HepG2 (cell line): ENCODE measurements at regions not wholly inside any gene's neighbourhood (a gene's known extent, or its start where the extent isn't known, plus 50 kb on each side); places are given as distances from the start of the nearest gene placed in this dataset.

Experiments
- ATAC-seq: fragments of 200-7000 bp; cut with Tn5 transposase; 3 replicates; pipeline ENCODE4 v1.9.1; 2020; ENCODE audit warnings: mild to moderate bottlenecking, moderate library complexity
- BruUV-seq: library from RNA; stranded (reverse); fragments of 400-500 nt; replicated peaks from 2 replicates; lab custom pipeline; 2021; lab: Mats Ljungman, UMichigan
- CTCF ChIA-PET: fragments of 300-600 bp; formaldehyde crosslinking; extraction: SDS; loops from one replicate; lab custom pipeline; 2021; ENCODE audit warnings: low total read pairs, inconsistent platforms, low intra/inter-chr PET ratio; lab: Yijun Ruan, JAX
- POLR2A ChIA-PET: fragments of 350-600 bp; sonication (Branson Sonifier 250); formaldehyde crosslinking; loops from one replicate; lab custom pipeline; 2020; ENCODE audit warnings: antibody characterized with exemption, inconsistent platforms; lab: Yijun Ruan, JAX
- DNase-seq: peaks from one replicate; pipeline ENCODE4 v3.0.0-alpha.2; 2015; ENCODE audit warnings: low spot score
- FAIRE-seq: peaks from 3 replicates; lab custom pipeline; 2011; peaks lifted over from hg19 to GRCh38; lab: Jason Lieb, UNC
- H2AFZ ChIP-seq: one replicate; pipeline ENCODE4 v1.6.1; 2011; ENCODE audit warnings: low read length, inconsistent platforms
- H3K27ac ChIP-seq: fragments of 300-600 bp; 3 replicates; pipeline ENCODE4 v1.8.0; 2011; ENCODE audit warnings: mixed run types, mild to moderate bottlenecking, mixed read lengths, low read length, inconsistent platforms; ENCODE audit not compliant: insufficient read depth; ENCODE audit errors: extremely low read length
- H3K27me3 ChIP-seq, 2 experiments: fragments of 200-600 bp in 1 of 2; 2 replicates in 1 of 2; 3 replicates in 1 of 2; pipeline versions ENCODE4 v1.6.0 to v1.8.0; 2011; ENCODE audit warnings: low read length in 2 of 2, mild to moderate bottlenecking in 2 of 2, moderate library complexity in 2 of 2, inconsistent platforms in 1 of 2; ENCODE audit not compliant: insufficient read depth in 2 of 2, control insufficient read depth in 1 of 2
- H3K36me3 ChIP-seq, 2 experiments: fragments of 200-600 bp in 1 of 2; replicated peaks in 1 of 2; 2 replicates in 1 of 2; 3 replicates in 1 of 2; pipeline versions ENCODE4 v1.5.1 to v1.8.0; 2011; ENCODE audit warnings: low read length in 2 of 2, inconsistent platforms in 1 of 2; ENCODE audit not compliant: insufficient read depth in 2 of 2, control insufficient read depth in 1 of 2
- H3K4me1 ChIP-seq: 2 replicates; pipeline ENCODE4 v1.5.1; 2012; ENCODE audit warnings: low read length, inconsistent platforms; ENCODE audit not compliant: insufficient read depth
- H3K4me2 ChIP-seq: 2 replicates; pipeline ENCODE4 v1.6.0; 2011; ENCODE audit warnings: low read depth, low read length, inconsistent platforms
- H3K4me3 ChIP-seq, 3 experiments: fragments of 200-600 bp in 1 of 3; sonication (generic), shearing (Covaris generic) in 1 of 3; replicated peaks in 1 of 3; 2 replicates each; pipeline ENCODE4 v1.5.1; 2011 to 2016; ENCODE audit warnings: low read length in 3 of 3, inconsistent platforms in 2 of 3, low read depth in 2 of 3, mild to moderate bottlenecking in 2 of 3, control low read depth in 1 of 3, mixed read lengths in 1 of 3; ENCODE audit not compliant: insufficient read depth in 1 of 3
- H3K79me2 ChIP-seq: one replicate; pipeline ENCODE4 v1.6.1; 2011; ENCODE audit warnings: low read length, inconsistent platforms; ENCODE audit not compliant: insufficient read depth
- H3K9ac ChIP-seq: 2 replicates; pipeline ENCODE4 v1.6.0; 2011; ENCODE audit warnings: mild to moderate bottlenecking, low read depth, low read length, inconsistent platforms; ENCODE audit not compliant: insufficient read depth
- H3K9me3 ChIP-seq: 2 replicates; pipeline ENCODE4 v1.5.1; 2012; ENCODE audit warnings: mild to moderate bottlenecking, low read length
- H4K20me1 ChIP-seq: 2 replicates; pipeline ENCODE4 v1.6.0; 2011; ENCODE audit warnings: inconsistent platforms, mild to moderate bottlenecking, low read length, moderate library complexity; ENCODE audit not compliant: insufficient read depth
- CREB1 ChIP-seq, 2 experiments: fragments of 450-650 bp in 1 of 2; IDR thresholded peaks; 2 replicates each; pipeline ENCODE4 v1.6.1; 2016 to 2017; ENCODE audit warnings: control low read depth in 1 of 2, mild to moderate bottlenecking in 1 of 2, missing compliant biosample characterization in 1 of 2, missing genetic modification characterization in 1 of 2
- IRF9 ChIP-seq: sonication (generic); formaldehyde crosslinking; IDR thresholded peaks from 2 replicates; pipeline ENCODE4 v1.8.0; 2022; ENCODE audit warnings: missing genetic modification reagents, mild to moderate bottlenecking, borderline replicate concordance
- NONO ChIP-seq, 2 experiments: fragments of 450-650 bp in 1 of 2; sonication (generic) in 1 of 2; formaldehyde crosslinking in 1 of 2; IDR thresholded peaks in 1 of 2; conservative IDR thresholded peaks in 1 of 2; 2 replicates each; pipeline versions ENCODE4 v1.6.1 to v1.8.0; 2017 to 2022; ENCODE audit warnings: mild to moderate bottlenecking in 1 of 2, missing genetic modification reagents in 1 of 2, moderate library complexity in 1 of 2
- PCBP2 ChIP-seq: fragments of 200-400 bp; formaldehyde crosslinking; optimal IDR thresholded peaks from 2 replicates; pipeline ENCODE3; 2018; ENCODE audit warnings: low read length, low read depth; ENCODE audit not compliant: poor library complexity, severe bottlenecking
- REPIN1 ChIP-seq: sonication (generic); formaldehyde crosslinking; IDR thresholded peaks from 2 replicates; pipeline ENCODE4 v1.8.0; 2022; ENCODE audit warnings: missing genetic modification reagents, low read depth, mild to moderate bottlenecking, borderline replicate concordance
- SOX13 ChIP-seq, 3 experiments: fragments of 450-650 bp in 1 of 3; sonication (generic) in 1 of 3; formaldehyde crosslinking in 1 of 3; IDR thresholded peaks in 2 of 3; conservative IDR thresholded peaks in 1 of 3; 2 replicates each; pipeline versions ENCODE4 v1.5.0 to v1.6.1; 2016 to 2020; ENCODE audit warnings: antibody characterized with exemption in 1 of 3, mild to moderate bottlenecking in 1 of 3, missing compliant biosample characterization in 1 of 3, missing genetic modification reagents in 1 of 3, moderate library complexity in 1 of 3
- ZNF354B ChIP-seq: sonication (generic); formaldehyde crosslinking; IDR thresholded peaks from 2 replicates; pipeline ENCODE4 v1.8.0; 2022; ENCODE audit warnings: mild to moderate bottlenecking, missing genetic modification reagents
- WGBS: methylation state at CpG from one replicate; pipeline ENCODE4 v1.1.6; 2017; ENCODE audit warnings: low lambda C conversion rate; 5-methylcytosine and 5-hydroxymethylcytosine counted together
- in situ Hi-C: cut with HindIII; loops from 2 replicates; pipeline ENCODE4 v1.10.0; 2017; ENCODE audit warnings: low pct_unique_long_range_greater_than_20kb; ENCODE audit not compliant: extremely low pct_ligation_motif_present
- intact Hi-C: fragments of 100-400 bp; cut with micrococcal nuclease; formaldehyde crosslinking; loops from one replicate; pipeline ENCODE4 v1.10.0; 2022; ENCODE audit not compliant: unreplicated experiment
- TF ChIP-seq, protein P1 (sequence below): sonication (generic); formaldehyde crosslinking; IDR thresholded peaks from 2 replicates; pipeline ENCODE4 v1.5.1; 2020; ENCODE audit warnings: missing genetic modification reagents, mild to moderate bottlenecking, borderline replicate concordance
- TF ChIP-seq, protein P2 (sequence below): sonication (generic); formaldehyde crosslinking; IDR thresholded peaks from 2 replicates; pipeline ENCODE4 v1.4.0; 2020; ENCODE audit warnings: mild to moderate bottlenecking, missing genetic modification reagents, borderline replicate concordance
- TF ChIP-seq, protein P3 (sequence below): sonication (generic); IDR thresholded peaks from 2 replicates; pipeline ENCODE4 v1.6.1; 2016; ENCODE audit warnings: low read depth, borderline replicate concordance

- no peaks in the 10 kb centered on the region for H3K36me3 ChIP-seq
- 42% methylated on average over 11 of the region's 11 CpGs for WGBS
- ATAC-seq (no peak), DNase-seq (no peak), FAIRE-seq (no peak)
- H4K20me1 ChIP-seq, result no peaks in the 10 kb centered on the region
- H3K4me1 ChIP-seq, result no peaks in the 10 kb centered on the region
- H2AFZ ChIP-seq, result no peak overlapping the region
- no peak overlapping the region for H3K27ac ChIP-seq
- no peaks in the 10 kb centered on the region; a peak in 1 of 5 replicates for H3K27me3 ChIP-seq
- ChIA-PET CTCF (no interaction called here), POLR2A (no interaction called here)
- BruUV-seq, result no TSS peak
- H3K4me3 ChIP-seq, result no peak overlapping the region
- TF ChIP-seq, protein P1, sequence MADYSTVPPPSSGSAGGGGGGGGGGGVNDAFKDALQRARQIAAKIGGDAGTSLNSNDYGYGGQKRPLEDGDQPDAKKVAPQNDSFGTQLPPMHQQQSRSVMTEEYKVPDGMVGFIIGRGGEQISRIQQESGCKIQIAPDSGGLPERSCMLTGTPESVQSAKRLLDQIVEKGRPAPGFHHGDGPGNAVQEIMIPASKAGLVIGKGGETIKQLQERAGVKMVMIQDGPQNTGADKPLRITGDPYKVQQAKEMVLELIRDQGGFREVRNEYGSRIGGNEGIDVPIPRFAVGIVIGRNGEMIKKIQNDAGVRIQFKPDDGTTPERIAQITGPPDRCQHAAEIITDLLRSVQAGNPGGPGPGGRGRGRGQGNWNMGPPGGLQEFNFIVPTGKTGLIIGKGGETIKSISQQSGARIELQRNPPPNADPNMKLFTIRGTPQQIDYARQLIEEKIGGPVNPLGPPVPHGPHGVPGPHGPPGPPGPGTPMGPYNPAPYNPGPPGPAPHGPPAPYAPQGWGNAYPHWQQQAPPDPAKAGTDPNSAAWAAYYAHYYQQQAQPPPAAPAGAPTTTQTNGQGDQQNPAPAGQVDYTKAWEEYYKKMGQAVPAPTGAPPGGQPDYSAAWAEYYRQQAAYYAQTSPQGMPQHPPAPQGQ, result no peak
- TF ChIP-seq PCBP2 (no peak), NONO (IDR thresholded peaks at IDR 0.05) (no peak), NONO (CRISPR knock-in tag; conservative IDR thresholded peaks at IDR 0.05) (no peak), IRF9 (no peak), CREB1 (IDR thresholded peaks at IDR 0.05) (no peak), CREB1 (CRISPR knock-in tag; IDR thresholded peaks at IDR 0.05) (no peak), REPIN1 (CRISPR knock-in tag) (no peak), SOX13 (IDR thresholded peaks at IDR 0.05) (no peak), SOX13 (CRISPR knock-in tag; conservative IDR thresholded peaks at IDR 0.05 in 1 of 2, IDR thresholded peaks at IDR 0.05 in 1 of 2) (no peak), ZNF354B (CRISPR knock-in tag) (no peak)
- TF ChIP-seq, protein P2, sequence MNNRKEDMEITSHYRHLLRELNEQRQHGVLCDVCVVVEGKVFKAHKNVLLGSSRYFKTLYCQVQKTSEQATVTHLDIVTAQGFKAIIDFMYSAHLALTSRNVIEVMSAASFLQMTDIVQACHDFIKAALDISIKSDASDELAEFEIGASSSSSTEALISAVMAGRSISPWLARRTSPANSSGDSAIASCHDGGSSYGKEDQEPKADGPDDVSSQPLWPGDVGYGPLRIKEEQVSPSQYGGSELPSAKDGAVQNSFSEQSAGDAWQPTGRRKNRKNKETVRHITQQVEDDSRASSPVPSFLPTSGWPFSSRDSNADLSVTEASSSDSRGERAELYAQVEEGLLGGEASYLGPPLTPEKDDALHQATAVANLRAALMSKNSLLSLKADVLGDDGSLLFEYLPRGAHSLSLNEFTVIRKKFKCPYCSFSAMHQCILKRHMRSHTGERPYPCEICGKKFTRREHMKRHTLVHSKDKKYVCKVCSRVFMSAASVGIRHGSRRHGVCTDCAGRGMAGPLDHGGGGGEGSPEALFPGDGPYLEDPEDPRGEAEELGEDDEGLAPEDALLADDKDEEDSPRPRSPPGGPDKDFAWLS (CRISPR knock-in tag), result no peak
- TF ChIP-seq, protein P3, sequence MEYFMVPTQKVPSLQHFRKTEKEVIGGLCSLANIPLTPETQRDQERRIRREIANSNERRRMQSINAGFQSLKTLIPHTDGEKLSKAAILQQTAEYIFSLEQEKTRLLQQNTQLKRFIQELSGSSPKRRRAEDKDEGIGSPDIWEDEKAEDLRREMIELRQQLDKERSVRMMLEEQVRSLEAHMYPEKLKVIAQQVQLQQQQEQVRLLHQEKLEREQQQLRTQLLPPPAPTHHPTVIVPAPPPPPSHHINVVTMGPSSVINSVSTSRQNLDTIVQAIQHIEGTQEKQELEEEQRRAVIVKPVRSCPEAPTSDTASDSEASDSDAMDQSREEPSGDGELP, result no peak
- H3K79me2 ChIP-seq, result no peaks in the 10 kb centered on the region
- in situ Hi-C loops, result no loop called here
- no peak overlapping the region for H3K9ac ChIP-seq
- H3K4me2 ChIP-seq, result no peak overlapping the region
- no peaks in the 10 kb centered on the region for H3K9me3 ChIP-seq
- intact Hi-C loops, result no loop called here
These were observed 175.7 kb upstream of the ADAMTS9 start for GRCh38 chr3:64863226-64864212.
